ENCODE measurements at regions not wholly inside any gene's neighbourhood (a gene's known extent, or its start where the extent isn't known, plus 50 kb on each side); places are given as distances from the start of the nearest gene placed in this dataset.

DNA sequence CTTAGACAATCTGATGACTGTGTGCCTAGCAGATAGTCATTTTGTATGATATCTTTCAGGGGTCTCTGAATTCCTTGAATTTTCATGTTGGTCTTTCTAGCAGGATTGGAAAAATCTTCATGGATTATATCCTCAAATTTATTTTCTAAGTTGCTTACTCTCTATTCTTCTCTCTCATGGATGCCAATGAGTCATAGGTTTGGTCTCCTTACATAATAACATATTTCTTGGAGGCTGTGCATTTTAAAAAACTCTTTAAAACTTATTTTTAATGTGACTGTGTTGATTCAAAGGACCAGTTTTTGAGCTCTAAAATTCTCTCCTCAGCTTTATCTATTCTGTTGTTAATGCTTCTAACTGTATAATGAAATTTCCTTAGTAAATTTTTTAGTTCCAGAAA lies 198.7 kb downstream of the AASDHPPT start:
- Histone ChIP-seq H4K20me1 (ENCODE audit: insufficient read depth, low read length) (no peaks in the 10 kb centered on the region), H3K27ac (ENCODE audit: low read depth, low read length) (no peak overlapping the region), H3K9me3 (ENCODE audit: insufficient read depth, low read depth, low read length) (no peaks in the 10 kb centered on the region), H3K4me2 (ENCODE audit: low read length) (no peak overlapping the region), H3K36me3 (ENCODE audit: insufficient read depth, low read length) (no peaks in the 10 kb centered on the region), H2AFZ (ENCODE audit: low read depth, low read length) (no peak overlapping the region), H3K27me3 (ENCODE audit: insufficient read depth, low read length) (no peaks in the 10 kb centered on the region), H3K79me2 (ENCODE audit: insufficient read depth, low read length) (no peaks in the 10 kb centered on the region), H3K4me1 (ENCODE audit: insufficient read depth, low read length) (peaks cover 3% of the 10 kb centered on the region), H3K4me3 (ENCODE audit: insufficient read depth, low read depth, low read length) (no peak overlapping the region), H3K9ac (ENCODE audit: low read length) (no peak overlapping the region)
- DNase-seq (ENCODE audit: low read depth), result peak; percentile 26
- Mint-ChIP-seq H3K27me3 (ENCODE audit: low read depth, unreplicated experiment) (no peaks in the 10 kb centered on the region), H3K36me3 (ENCODE audit: low read depth, unreplicated experiment) (no peaks in the 10 kb centered on the region), H3K4me3 (ENCODE audit: unreplicated experiment) (no peak overlapping the region), H3K9me3 (ENCODE audit: unreplicated experiment) (peaks cover 2% of the 10 kb centered on the region), H3K4me1 (ENCODE audit: low read depth, unreplicated experiment) (peaks cover 28% of the 10 kb centered on the region), H3K27ac (ENCODE audit: unreplicated experiment) (no peak overlapping the region)
- no peak for FAIRE-seq
- TF ChIP-seq EZH2 (IDR thresholded peaks at IDR 0.05; ENCODE audit: insufficient read depth, low read length), result no peak
- TF ChIP-seq, protein P1, sequence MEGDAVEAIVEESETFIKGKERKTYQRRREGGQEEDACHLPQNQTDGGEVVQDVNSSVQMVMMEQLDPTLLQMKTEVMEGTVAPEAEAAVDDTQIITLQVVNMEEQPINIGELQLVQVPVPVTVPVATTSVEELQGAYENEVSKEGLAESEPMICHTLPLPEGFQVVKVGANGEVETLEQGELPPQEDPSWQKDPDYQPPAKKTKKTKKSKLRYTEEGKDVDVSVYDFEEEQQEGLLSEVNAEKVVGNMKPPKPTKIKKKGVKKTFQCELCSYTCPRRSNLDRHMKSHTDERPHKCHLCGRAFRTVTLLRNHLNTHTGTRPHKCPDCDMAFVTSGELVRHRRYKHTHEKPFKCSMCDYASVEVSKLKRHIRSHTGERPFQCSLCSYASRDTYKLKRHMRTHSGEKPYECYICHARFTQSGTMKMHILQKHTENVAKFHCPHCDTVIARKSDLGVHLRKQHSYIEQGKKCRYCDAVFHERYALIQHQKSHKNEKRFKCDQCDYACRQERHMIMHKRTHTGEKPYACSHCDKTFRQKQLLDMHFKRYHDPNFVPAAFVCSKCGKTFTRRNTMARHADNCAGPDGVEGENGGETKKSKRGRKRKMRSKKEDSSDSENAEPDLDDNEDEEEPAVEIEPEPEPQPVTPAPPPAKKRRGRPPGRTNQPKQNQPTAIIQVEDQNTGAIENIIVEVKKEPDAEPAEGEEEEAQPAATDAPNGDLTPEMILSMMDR (IDR thresholded peaks at IDR 0.05; ENCODE audit: insufficient read depth, low read depth, low read length), result no peak

DNA sequence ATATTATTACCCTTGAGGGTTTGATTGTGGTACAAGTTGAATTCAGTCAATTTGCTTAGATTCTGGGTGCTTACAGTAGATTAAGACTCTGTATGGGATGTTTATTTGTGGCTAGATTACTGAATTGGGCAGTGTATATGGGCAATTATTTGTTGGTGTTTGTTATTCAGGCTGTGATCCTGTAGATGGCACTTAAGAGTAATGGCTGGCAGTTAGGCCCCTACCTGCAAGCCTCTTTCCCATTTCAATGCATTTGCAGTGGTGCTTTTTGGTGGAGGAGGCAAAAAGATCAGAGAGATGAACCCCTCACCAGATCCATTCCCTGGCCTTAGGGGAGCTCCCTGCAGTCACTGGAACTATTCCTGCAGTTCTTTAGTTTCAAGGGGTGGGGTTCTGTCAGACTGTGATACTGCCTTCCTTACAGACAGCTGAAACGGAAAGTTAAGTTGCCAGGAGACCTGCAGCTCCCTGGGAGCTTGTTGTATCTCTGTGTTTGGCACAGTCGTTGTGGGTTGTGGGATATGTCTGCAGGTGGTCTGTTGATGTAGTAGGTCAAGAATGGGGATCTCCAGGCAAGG lies 199.5 kb downstream of the AASDHPPT start:
- Histone ChIP-seq H3K4me1 (ENCODE audit: insufficient read depth, low read length) (peaks cover 7% of the 10 kb centered on the region), H2AFZ (ENCODE audit: low read depth, low read length) (no peak overlapping the region), H3K27me3 (ENCODE audit: insufficient read depth, low read length) (no peaks in the 10 kb centered on the region), H4K20me1 (ENCODE audit: insufficient read depth, low read length) (no peaks in the 10 kb centered on the region), H3K4me3 (ENCODE audit: insufficient read depth, low read depth, low read length) (no peak overlapping the region), H3K9me3 (ENCODE audit: insufficient read depth, low read depth, low read length) (no peaks in the 10 kb centered on the region), H3K27ac (ENCODE audit: low read depth, low read length) (no peak overlapping the region), H3K9ac (ENCODE audit: low read length) (peak overlapping the region; percentile 1), H3K79me2 (ENCODE audit: insufficient read depth, low read length) (no peaks in the 10 kb centered on the region), H3K36me3 (ENCODE audit: insufficient read depth, low read length) (no peaks in the 10 kb centered on the region), H3K4me2 (ENCODE audit: low read length) (no peak overlapping the region)
- no peak for TF ChIP-seq EZH2 (IDR thresholded peaks at IDR 0.05; ENCODE audit: insufficient read depth, low read length)
- TF ChIP-seq, protein P1 (IDR thresholded peaks at IDR 0.05; ENCODE audit: insufficient read depth, low read depth, low read length), result no peak
- FAIRE-seq (no peak), DNase-seq (ENCODE audit: low read depth) (peak; percentile 36)
- Mint-ChIP-seq H3K27ac (ENCODE audit: unreplicated experiment) (no peak overlapping the region), H3K9me3 (ENCODE audit: unreplicated experiment) (peaks cover 2% of the 10 kb centered on the region), H3K4me3 (ENCODE audit: unreplicated experiment) (no peak overlapping the region), H3K27me3 (ENCODE audit: low read depth, unreplicated experiment) (no peaks in the 10 kb centered on the region), H3K36me3 (ENCODE audit: low read depth, unreplicated experiment) (no peaks in the 10 kb centered on the region), H3K4me1 (ENCODE audit: low read depth, unreplicated experiment) (peaks cover 29% of the 10 kb centered on the region)

DNA sequence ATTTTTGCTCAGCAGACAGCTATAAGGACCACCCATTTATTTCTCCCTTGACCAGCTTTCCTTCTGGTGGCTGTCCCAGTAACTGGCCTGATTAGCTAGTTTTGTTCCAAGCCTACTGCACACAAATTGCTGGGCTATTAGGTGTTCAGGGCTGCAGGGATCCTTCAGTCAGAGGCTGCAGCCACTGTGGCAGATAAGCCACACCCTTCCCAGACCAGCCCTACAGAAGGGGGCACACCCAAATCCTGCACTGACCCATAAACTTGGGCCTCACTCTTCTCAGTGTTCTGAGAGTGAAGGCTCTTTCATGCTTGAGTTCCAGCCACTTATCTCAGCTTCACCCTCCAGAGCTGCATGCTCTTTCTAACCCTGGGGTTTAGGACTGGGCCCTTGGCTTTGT lies 200.0 kb downstream of the AASDHPPT start:
- H3K4me3 Mint-ChIP-seq (ENCODE audit: unreplicated experiment), result no peak overlapping the region
- Histone ChIP-seq H3K4me2 (ENCODE audit: low read length) (no peak overlapping the region), H3K36me3 (ENCODE audit: insufficient read depth, low read length) (no peaks in the 10 kb centered on the region), H3K27ac (ENCODE audit: low read depth, low read length) (no peak overlapping the region), H3K9me3 (ENCODE audit: insufficient read depth, low read depth, low read length) (no peaks in the 10 kb centered on the region), H3K9ac (ENCODE audit: low read length) (no peak overlapping the region), H3K4me3 (ENCODE audit: insufficient read depth, low read depth, low read length) (no peak overlapping the region), H3K79me2 (ENCODE audit: insufficient read depth, low read length) (no peaks in the 10 kb centered on the region), H3K4me1 (ENCODE audit: insufficient read depth, low read length) (peaks cover 7% of the 10 kb centered on the region), H2AFZ (ENCODE audit: low read depth, low read length) (no peak overlapping the region), H4K20me1 (ENCODE audit: insufficient read depth, low read length) (no peaks in the 10 kb centered on the region), H3K27me3 (ENCODE audit: insufficient read depth, low read length) (no peaks in the 10 kb centered on the region)
- H3K27ac Mint-ChIP-seq (ENCODE audit: unreplicated experiment), result no peak overlapping the region
- peaks cover 31% of the 10 kb centered on the region for H3K4me1 Mint-ChIP-seq (ENCODE audit: low read depth, unreplicated experiment)
- no peaks in the 10 kb centered on the region for H3K27me3 Mint-ChIP-seq (ENCODE audit: low read depth, unreplicated experiment)
- peaks cover 2% of the 10 kb centered on the region for H3K9me3 Mint-ChIP-seq (ENCODE audit: unreplicated experiment)
- DNase-seq (ENCODE audit: low read depth), result peak; percentile 6
- FAIRE-seq, result no peak
- H3K36me3 Mint-ChIP-seq (ENCODE audit: low read depth, unreplicated experiment), result no peaks in the 10 kb centered on the region
- TF ChIP-seq, protein P1 (IDR thresholded peaks at IDR 0.05; ENCODE audit: insufficient read depth, low read depth, low read length), result no peak
- no peak for TF ChIP-seq EZH2 (IDR thresholded peaks at IDR 0.05; ENCODE audit: insufficient read depth, low read length)

All from astrocyte (in vitro differentiated cells and primary cell).